ENCODE measurements at regions not wholly inside any gene's neighbourhood (a gene's known extent, or its start where the extent isn't known, plus 50 kb on each side); places are given as distances from the start of the nearest gene placed in this dataset.
A peak's percentile ranks its signal among the peaks of the same experiment; 100 is the strongest.

DNA sequence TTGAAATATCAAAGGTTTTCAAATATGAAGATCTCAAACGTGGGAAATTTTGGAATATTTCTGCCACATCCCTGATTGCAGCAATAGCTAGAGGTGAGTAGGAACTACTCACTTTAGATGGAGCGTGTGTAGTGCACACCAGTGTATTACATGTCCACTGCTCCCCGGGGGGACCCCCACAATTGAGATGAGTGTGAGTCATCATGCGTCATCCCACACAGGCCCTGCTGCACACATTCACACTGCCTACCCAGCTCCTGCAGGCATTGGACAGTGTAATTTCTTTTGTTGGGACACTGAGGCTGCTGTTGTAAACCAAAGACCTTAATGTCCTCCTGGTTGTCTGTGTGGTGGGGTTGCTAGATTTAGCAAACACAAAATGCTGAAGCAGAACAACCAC is 280.0 kb downstream of the GAS1 start:
- H3K4me3 ChIP-seq (ENCODE audit: low read depth, low read length), result no peak overlapping the region
- DNase-seq (ENCODE audit: low read depth), result no peak
- TF ChIP-seq, protein P1, sequence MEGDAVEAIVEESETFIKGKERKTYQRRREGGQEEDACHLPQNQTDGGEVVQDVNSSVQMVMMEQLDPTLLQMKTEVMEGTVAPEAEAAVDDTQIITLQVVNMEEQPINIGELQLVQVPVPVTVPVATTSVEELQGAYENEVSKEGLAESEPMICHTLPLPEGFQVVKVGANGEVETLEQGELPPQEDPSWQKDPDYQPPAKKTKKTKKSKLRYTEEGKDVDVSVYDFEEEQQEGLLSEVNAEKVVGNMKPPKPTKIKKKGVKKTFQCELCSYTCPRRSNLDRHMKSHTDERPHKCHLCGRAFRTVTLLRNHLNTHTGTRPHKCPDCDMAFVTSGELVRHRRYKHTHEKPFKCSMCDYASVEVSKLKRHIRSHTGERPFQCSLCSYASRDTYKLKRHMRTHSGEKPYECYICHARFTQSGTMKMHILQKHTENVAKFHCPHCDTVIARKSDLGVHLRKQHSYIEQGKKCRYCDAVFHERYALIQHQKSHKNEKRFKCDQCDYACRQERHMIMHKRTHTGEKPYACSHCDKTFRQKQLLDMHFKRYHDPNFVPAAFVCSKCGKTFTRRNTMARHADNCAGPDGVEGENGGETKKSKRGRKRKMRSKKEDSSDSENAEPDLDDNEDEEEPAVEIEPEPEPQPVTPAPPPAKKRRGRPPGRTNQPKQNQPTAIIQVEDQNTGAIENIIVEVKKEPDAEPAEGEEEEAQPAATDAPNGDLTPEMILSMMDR (IDR thresholded peaks at IDR 0.05; ENCODE audit: insufficient read depth, low read depth, low read length), result no peak

DNA sequence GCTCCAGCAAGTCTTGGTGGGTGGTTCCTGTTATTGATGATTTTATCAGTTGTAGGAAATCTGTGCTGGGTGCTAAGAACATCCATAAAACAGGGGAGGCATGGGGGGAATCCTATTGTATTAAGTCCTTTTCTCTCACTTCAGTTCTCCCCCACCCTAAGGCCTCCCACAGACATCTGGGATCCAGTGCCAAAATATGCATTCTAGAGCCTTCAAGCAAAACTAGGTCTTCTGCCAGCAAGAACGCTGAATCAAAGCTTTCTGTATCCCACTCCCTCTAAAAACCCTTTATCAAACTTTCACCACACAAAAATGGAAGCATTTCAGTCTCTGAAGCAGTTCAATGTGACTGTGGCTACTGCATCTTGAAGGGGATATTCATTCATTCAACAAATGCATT is 281.9 kb downstream of the GAS1 start:
- TF ChIP-seq, protein P1 (IDR thresholded peaks at IDR 0.05; ENCODE audit: insufficient read depth, low read depth, low read length), result no peak
- H3K4me3 ChIP-seq (ENCODE audit: low read depth, low read length), result no peak overlapping the region
- no peak for DNase-seq (ENCODE audit: low read depth)

DNA sequence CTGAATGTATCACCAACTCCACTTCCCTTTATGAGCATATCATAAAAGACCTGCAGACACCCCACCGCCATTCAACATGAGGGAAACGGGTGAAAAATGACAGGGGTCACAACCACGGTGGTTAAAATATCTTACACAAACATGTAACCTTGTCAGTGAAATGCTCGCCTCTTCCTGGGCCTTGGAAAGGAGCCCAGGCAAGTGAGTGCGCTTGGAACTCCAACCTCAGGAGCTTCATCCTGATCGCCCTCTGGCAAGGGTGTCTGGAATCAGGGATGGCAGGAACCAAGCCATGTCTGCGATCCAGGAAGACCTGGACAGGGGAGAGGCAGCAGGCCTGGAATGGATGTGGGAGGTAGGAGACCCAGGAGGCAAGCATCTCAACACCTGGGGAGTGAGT is 282.7 kb downstream of the GAS1 start:
- no peak overlapping the region for H3K4me3 ChIP-seq (ENCODE audit: low read depth, low read length)
- no peak for DNase-seq (ENCODE audit: low read depth)
- TF ChIP-seq, protein P1 (IDR thresholded peaks at IDR 0.05; ENCODE audit: insufficient read depth, low read depth, low read length), result no peak

DNA sequence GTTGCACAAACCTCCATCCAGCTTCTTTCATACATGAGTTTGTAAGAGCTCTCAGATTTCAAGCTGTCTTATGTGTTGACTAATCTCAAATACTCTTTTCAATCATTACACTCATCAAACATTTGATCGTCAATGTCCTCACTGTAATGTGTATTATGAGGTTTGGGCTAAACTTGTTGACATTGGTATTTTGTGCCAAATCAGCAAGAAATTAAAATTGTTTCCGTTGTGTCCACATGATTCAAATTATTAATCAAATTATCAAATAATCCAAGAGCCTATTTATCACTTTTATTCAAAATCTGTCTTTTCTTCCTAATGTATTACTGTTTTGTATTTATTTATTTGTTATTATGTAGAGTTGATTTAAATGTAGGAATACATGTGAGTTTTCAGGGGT is 283.4 kb downstream of the GAS1 start:
- TF ChIP-seq, protein P1 (IDR thresholded peaks at IDR 0.05; ENCODE audit: insufficient read depth, low read depth, low read length), result no peak
- DNase-seq (ENCODE audit: low read depth), result no peak
- H3K4me3 ChIP-seq (ENCODE audit: low read depth, low read length), result no peak overlapping the region

DNA sequence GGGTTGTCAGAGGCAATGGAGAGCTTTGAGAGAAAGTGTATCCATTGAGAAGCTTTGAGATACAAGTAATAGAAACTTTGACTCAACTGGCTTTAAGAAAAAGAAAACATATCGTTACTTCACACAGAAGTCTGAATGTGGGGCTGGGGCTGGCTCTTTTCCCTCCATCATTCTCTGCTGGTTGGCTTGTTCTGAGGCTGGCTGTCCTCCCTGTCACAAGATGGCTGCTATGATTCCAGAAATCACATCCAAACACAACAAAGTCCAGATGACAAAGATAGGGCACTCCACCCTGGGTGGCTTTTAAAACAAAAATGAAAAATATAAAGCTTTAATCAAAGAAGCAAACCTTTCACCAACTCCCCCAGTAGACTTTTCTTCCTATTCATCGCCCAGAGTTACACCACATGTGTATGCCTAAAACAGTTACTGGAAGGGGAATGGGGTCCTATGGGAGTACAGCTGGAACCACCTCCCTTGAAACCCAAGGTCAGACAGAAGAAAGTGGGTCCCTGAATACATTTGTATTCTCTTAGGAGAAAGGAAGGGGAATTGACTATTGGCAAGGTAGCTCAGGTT is 284.3 kb downstream of the GAS1 start:
- TF ChIP-seq, protein P1 (IDR thresholded peaks at IDR 0.05; ENCODE audit: insufficient read depth, low read depth, low read length), result no peak
- H3K4me3 ChIP-seq (ENCODE audit: low read depth, low read length), result no peak overlapping the region
- no peak for DNase-seq (ENCODE audit: low read depth)

DNA sequence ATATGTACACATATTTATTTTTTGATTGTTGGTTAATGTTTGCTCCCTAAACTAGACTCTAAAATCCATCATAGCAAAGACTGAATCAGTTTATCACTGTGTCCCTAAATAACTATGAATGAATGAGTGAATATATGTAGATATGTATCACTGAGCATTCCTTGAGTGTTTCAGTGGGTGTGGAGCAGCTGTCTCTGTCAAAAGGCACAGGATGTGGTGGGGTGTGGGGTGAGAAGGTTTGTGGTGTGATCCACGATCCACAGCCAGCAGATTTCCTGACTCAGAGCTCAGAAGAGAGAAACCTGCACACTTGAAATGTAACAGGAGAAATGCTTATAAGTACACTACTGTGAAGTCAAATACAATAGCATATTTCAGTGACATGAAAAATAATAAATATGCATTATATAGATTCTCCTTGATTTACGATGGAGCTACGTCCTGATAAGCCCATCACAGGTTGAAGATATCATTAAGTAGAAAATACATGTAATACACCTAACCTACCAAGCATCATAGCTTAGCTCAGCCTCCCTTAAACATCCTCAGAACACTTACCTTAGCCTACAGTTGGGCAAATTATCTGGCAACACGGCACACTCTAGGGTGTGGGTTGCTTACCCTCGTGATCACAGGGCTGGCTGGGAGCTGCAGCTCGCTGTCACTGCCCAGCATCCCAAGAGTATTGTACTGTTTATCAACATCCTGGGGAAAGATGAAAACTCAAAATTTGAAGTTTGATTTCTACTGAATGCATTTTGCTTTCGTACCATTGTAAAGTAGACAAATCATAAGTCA is 287.0 kb downstream of the GAS1 start:
- peak; percentile 66 for DNase-seq (ENCODE audit: low read depth)
- no peak overlapping the region for H3K4me3 ChIP-seq (ENCODE audit: low read depth, low read length)
- TF ChIP-seq, protein P1 (IDR thresholded peaks at IDR 0.05; ENCODE audit: insufficient read depth, low read depth, low read length), result no peak

All from fibroblast of villous mesenchyme (primary cell).